Activated CD8-positive, alpha-beta memory T cell treated with anti-CD3 and anti-CD28 coated beads, Interleukin-2, amount 50 U/mL, for 24 hours (primary cell): ENCODE measurements at regions not wholly inside any gene's neighbourhood (a gene's known extent, or its start where the extent isn't known, plus 50 kb on each side); places are given as distances from the start of the nearest gene placed in this dataset.

Source experiments
- DNase-seq: peaks from one replicate; pipeline ENCODE4 v3.0.0-alpha.2; 2020; ENCODE audit errors: extremely low read depth

DNA sequence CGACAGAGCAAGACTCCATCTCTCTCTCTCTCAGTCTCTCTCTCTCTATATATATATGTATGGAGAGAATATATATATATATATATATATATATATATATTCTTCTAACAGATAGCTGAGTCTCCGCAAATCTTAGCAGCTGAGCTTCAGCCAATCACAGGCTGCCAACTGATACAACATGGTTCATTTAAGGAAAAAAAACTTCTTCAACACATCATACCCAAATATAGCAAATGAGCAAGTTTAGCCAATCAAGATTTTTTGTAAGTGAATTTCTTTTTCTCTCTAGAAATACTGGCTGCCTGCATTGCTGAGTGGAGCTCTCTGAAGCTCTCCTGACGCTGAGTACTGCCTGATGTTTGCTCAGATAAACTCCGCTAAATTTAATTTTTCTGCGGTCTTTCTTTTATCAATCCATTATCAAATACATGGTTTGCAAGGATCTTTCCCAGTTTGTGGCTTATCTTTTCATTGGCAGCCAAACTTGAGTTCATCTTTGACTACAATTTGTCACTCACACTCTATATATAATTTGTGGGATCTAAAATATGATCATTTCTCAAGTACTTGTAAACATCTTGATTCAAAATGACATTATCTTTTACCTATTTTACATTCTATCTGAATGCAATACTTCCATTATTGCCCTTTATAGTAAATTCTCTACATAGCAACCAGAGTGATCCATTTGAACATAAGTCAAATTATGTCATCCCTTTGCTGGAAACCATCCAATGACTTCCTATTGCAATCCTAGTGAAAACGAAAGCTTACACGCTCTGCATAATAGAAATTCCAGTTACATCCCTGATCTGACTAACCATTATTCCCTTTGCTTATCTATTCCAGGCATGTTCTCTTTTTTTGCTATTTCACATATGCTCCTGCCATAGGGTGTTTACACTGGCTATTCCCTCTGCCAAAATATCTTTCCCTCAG, 2131.7 kb downstream of the MRPL39 start:
- DNase-seq = no peak

DNA sequence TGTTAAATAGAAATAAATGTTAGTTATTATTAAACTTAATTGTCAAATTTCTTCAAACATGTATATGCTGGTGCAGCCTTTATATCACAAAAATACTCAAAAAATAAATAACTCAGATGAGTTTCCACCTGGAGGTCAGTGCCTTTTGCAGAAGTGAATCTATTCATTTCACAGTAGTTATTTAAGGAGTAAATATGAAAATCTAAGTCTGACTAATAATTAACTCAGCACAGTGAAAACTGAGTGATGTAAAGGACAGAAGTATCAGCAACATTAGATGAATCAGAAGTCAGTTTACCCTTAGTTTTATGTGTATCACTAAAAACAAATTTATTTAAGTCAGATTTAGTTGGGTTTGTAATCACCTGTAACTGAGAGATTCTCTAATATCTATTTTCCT, 2135.4 kb downstream of the MRPL39 start:
- DNase-seq = no peak

DNA sequence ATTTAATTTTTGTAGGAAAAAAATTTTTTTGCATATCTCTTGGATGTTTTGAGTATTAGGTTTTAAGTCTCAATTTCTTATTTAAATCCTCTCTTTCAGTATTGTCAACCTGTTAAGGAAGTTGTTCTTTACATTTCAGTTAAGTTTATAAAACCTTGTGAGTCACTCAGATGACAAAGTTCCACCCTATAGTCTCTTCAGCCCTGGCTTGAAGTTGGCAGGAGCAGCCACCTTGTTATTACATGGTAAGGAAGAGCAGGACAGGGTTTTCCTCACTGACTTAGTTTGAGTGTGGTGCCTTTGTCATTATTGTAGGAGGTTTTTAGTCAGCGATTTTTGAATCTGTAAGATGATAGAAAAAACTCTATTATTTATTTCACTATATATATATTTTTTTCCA, 2143.9 kb downstream of the MRPL39 start:
- DNase-seq = no peak

DNA sequence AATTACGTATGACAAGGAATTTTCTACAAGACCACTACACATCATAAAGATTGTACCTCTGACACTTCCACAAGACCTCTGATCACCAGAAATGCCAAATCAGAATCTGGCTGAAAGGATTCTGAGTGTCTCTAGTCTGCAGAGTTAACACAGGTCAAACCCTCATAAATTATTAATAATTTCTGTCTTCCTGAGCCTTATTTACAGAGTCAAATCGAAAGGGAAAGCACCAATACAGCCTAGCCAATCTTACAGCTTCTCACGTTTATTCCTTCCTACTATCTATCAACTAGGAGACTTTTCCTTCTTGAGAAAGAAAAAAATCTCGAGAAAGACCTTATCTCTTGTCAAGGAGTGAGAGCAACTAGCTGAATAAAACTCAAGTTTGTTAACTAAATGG, 2151.6 kb downstream of the MRPL39 start:
- no peak for DNase-seq

DNA sequence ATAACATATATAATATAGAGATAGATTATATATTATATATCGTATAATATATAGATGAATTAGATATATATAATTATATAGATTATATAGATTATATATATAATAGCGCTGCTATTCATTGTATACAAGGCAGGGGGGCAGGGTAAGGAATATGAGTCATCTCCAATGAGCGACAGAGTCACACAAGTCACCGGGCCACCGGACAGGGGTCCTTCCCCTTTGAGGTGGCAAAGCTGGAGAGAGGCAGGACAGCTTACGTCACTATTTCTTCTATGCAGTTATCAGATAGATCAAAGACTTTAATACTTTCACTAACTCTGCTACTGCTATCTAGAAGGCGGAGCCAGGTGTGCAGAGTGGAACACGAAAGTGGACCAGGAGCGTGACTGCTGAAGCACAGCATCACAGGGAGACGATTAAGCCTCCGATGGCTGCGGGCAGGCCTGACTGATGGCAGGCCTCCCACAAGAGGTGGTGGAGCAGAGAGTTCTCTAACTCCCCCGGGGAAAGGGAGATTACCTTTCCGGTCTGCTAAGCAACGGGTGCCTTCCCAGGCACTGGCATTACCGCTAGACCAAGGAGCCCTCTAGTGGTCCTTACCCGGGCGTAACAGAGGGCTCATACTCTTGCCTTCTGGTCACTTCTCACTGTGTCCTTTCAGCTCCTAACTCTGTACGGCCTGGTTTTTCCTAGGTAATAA, 2154.7 kb downstream of the MRPL39 start:
- DNase-seq = no peak

DNA sequence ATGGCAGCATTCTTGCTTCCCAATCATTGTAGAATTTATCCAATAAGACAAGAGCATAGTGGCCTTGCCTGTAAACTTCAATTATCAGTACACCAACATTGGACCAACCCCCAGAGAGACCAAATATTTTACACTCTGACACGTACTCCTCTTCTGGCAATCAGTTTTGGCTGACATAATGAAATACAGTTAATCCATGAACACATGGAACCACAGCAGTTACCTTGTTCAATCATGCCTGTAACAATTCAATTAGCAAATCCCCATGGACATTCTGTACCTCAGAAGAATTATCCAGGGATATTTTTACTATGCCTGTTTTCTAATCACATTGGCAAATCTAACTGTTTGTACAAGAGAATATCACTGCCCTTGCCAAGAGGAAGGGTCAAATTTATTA, 2162.0 kb downstream of the MRPL39 start:
- DNase-seq = no peak

DNA sequence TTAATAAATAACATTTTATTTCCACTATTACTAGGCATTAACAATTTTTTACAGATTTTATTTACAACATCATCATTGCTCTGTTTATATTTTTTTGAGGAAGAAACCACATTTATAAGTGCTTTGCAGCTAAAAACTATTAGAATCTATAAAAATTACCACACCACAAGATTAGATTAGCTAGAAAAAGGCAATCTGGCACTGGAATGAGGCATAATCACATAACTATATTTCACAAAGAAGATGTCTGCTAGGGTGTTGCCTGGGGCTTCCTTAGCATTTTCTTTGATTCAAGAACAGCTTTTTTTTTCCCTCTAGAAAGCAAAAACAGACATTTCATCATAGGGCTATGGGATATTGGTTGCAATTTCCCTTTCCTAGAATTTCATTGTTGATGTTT, 2169.2 kb downstream of the MRPL39 start:
- no peak for DNase-seq

DNA sequence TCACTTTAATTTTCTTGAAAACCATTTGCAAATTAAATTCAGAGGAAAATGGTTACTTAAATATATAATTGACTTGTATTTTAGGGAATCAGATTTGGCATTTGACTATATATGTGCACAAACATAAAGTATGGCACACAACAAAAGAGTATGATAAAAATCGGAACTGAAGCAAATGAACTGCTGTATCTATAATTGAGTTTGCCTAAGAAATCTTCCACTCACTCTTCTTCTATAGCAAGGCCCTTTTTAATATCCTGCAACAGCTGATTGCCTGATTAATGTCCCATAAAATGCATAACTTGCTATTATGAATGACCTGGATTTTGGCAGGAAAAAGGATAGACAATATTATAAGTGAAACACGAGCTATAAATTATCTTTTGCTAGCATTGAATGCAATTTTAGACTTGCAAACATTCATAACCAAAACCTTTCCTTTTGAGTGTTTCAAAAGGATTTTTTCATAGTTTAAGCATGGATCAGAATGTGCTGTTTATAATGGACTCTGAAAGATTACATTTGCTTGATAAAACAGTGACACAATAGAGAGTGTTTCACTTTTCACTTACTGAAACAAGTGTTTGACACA, 2204.3 kb downstream of the MRPL39 start:
- DNase-seq = no peak

DNA sequence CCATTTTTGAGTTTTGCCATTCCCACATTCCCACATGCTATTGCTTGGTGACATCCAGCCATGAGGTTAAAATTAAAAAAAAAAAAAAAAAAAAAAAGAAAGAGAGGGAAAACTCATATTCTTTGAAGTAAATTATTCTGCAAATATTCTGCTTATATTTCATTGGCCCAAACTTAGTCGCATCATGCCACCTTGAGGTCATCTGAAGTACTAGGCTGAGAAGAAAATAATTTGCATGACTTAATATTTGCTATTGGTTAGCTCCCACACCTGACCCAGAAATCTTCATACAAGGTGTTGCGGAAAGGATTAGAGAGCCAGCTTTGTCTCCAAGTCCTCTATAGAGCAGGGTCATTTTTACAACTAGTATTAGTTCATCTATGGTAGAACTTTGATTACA, 2206.0 kb downstream of the MRPL39 start:
- no peak for DNase-seq

DNA sequence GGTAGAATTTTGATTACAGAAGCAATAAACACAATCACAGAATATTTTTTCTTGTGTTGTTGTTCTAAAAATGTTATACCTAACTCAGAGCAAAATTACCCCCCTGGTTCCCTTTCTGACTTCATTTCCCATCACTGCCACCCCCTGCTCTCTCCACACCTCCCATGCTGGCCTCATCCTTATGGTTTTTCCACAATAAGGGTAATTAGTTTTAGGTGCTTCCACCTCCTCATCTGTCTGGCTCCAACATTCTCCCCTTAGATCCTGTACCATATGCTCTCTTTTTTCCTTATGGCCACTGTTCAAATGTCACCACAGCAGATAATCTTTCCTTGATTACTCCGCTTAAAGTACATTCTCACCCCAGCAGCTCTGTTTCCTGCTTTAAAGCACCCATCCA, 2208.6 kb downstream of the MRPL39 start:
- DNase-seq = no peak

DNA sequence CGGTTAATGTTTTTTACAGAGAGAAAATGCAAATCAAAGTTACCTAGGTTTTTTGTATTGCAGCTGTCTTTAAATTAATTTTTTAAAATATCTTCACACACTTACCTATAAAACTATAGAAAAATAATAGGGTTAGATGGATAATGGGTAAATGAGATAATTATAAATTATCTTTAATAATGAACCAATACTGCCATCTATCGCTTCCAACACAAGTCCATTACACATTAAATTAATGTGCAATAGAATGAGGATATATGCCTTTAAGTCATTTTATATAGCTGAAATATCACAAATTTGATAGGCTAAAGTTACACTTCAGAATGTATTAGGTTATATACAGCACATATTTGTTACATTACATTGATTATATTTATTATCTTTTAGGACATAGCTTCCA, 2212.8 kb downstream of the MRPL39 start:
- DNase-seq = no peak

DNA sequence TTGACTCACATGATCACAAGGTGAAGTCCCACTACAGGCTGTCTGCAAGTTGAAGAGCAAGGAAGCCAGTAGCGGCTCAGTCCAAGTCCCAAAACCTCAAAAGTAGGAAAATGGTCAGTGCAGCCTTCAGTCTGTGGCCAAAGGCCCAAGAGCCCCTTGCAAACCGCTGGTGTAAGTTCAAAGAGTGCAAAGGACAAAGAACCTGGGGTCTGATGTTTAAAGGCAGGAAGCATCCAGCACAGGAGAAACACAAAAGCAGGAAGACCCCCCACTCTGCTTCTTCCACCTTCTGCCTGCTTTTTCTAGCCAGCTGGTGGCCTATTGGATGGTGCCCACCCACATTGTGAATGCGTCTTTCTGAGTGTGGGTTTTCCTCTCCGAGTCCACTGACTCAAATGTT, 2222.6 kb downstream of the MRPL39 start:
- no peak for DNase-seq

DNA sequence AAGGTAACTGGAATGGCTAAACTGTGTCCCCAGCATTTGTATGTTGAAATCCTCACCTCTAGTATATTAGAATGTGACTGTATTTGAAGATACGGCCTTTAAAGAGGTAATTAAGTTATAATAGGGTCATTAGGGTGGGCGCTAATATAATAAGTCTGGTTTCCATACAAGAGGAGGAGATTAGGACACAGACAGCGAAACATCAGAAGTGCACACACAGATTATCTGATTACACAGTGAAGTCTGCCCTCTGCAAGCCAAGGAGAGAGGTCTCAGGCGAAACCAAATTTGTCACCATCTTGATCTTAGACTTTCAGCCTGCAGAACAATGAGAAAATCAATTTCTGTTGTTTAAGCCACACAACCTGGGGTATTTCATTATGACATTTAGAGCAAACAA, 2233.1 kb downstream of the MRPL39 start:
- DNase-seq = no peak

DNA sequence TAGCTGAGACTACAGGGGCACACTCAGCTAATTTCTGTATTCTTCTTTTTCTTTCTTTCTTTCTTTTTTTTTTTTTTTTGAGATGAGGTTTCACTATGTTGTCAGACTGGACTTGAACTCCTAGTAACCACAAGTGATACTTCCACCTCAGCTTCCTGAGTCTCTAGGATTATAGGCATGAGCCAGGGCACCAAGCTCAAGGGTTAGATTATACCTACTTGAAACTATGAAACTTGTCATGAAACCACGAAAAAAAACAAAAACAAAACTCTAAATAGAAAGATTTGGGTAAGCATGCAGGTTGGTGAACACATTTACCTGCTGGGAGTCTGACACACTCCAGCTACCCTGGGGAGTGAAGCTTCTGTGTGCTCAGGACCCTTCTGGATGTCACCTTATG, 2250.4 kb downstream of the MRPL39 start:
- no peak for DNase-seq

DNA sequence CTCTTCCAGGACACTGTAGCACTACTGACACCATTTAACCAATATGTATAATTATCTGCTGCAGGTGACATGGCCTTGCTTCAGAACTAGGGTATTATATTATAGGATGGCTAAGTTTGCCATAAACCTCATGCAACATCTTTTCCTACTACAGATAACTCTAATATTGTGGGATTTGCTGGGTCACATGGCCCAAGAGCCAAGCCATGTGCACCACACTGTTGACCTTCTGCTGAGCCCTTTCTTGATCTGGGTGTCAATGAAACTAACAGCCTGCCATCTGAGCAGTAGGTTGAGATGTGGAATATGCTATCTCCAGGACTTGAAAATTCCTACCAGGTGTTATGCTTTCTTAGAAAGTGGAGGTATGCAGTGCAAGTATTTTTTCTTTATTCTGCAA, 2291.1 kb downstream of the MRPL39 start:
- no peak for DNase-seq

DNA sequence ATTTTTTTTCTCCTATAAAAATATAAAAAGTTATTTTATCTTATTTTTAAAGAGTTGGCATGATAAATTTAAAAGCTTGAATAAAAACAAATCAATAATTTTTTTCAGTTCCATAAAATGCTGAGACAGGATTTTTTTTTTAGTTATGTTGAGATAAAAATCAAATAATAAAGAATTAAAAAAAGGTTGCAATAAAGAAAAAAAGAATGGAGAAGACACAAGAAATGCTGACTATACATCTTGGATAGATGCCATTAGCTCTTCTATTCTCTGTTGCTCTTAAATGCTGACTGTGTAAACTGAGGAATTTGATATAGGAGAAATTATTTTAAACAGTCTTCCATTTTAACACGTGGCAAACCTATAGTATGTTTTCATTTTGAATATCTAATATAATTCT, 2298.5 kb downstream of the MRPL39 start:
- DNase-seq = no peak

DNA sequence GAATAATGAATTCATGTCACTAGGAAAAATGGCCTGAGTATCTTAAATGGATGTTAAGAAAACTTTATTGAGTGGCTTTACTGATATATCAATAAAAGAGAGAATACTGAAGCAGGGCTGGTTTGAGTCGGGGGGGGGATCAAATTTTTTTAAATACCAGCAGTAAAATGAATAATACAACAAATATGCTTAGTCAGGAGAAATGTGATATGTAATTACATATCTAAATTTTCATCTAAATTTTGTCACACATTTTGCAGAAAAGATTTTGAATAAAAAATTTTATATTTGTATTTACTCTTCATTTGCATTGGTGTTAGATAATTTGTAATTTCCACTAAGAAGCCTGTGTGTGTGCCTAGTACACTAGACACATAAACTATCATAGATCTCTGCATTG, 2300.2 kb downstream of the MRPL39 start:
- no peak for DNase-seq

DNA sequence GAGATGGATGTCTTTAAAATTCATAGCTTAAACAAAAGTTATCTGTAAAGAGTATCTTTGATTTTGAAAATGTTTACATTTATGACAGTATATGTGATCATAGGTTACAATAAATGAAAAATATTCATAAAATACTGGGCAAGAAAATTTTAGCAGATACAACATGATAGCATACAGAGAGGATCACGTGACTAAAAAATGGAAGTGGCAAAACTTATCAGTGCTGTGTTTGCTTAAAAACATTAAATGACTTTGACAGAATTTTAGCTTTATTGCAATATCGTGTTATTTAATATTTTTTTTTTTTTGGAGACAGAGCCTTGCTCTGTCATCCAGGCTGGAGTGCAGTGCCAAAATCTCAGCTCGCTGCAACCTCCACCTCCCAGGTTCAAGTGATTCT, 2294.1 kb downstream of the NCAM2 start:
- no peak for DNase-seq

DNA sequence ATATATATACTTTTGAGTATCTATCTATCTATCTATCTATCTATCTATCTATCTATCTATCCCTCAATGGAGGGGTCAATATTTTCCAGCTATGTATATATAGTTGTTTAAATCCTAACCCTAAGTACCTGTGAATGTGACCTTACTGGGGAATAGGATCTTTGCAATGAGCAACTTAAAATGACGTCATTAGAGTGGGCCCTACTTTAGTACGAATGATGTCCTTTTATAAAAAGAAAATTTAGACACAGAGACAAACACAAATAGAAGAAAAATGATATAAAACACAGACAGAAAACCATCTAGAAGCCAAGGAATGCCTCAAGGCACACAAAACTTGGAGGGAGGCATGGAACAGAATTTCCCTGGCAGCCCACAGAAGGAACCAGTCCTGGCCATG, 2283.7 kb downstream of the NCAM2 start:
- no peak for DNase-seq

DNA sequence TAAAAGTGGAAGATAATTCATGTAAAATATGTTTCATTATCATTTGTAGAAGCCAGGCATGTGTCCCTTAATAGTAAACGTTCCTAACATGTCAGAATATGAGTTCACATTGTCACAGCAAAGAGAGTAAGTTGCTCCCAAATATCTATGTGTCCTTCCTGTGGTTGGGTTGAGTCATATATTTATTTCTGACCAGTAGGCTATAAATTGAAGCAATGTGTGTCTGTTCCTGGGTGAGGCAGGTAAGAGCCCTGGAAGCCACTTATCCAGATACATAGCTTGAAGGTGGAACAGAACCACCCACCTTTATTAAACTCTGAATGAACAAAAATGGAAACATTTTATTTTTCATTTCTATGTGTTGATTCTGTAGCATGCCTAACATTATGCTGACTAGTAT, 2251.6 kb downstream of the NCAM2 start:
- no peak for DNase-seq

DNA sequence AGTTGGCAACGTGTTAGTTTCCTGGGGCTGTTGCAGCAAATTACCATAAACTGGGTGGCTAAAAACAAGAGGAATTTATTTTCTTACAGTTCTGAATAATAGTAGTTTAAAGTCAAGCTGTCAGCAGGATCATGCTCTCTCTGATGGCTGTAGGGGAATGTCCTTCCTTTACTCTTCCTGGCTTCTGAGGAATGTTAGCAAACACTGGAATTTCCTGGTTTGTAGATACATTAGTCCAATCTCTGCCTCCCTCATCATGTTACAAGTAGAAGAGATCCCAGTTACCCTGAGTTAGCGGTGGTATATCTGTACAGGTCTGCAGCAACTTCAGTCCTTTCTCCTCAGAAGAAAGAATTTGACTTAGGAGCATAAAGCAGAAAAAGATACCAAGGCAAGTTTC, 2249.1 kb downstream of the NCAM2 start:
- DNase-seq = no peak

DNA sequence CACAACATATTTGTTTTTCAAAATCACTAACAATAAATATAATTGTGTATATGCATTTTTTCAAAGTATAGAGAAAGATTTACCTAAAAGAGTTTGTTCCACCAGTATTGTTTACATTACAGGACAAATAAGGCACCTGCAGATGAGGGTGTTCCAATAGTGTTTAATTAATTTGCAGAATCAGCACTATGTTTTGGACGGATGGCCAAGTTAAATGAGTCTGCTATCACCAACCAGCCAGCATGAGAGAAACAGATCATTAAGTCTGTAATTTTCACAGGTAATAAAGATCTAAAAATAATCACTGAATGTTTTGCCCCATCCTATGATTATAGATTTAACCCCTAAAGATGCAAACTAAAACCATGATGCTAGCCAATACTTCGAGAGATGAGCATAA, 2247.0 kb downstream of the NCAM2 start:
- no peak for DNase-seq

DNA sequence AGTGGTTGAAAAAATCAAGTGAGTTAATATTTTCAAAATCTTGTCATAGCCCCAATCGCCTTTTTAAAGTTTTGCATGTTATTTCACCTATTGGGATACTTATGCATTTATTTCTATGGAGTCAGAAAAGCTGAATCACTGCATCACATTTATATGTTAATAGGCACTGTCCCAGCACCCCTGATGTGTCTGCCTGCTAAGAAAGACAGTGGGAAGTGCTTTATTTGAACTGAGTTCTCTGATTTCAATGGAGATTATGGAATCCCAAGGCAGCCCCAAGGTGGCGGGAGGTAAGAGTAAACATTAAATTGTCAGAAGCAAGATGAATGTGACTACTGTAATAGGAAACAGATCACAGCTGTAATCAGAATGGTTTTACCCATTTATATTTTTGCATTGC, 2225.7 kb downstream of the NCAM2 start:
- DNase-seq = no peak
